HEK293 (cell line): ENCODE measurements at regions not wholly inside any gene's neighbourhood (a gene's known extent, or its start where the extent isn't known, plus 50 kb on each side); places are given as distances from the start of the nearest gene placed in this dataset.

Experiments
- CTCF ChIP-seq: fragments of 450-650 bp; formaldehyde crosslinking; IDR thresholded peaks from 2 replicates; pipeline ENCODE4 v1.5.1; 2016; ENCODE audit warnings: missing biosample characterization, missing genetic modification characterization
- HOXA7 ChIP-seq: sonication (generic); formaldehyde crosslinking; IDR thresholded peaks from 2 replicates; pipeline ENCODE4 v1.8.1; 2022; ENCODE audit warnings: missing genetic modification reagents, borderline replicate concordance
- SP7 ChIP-seq: fragments of 450-650 bp; formaldehyde crosslinking; IDR thresholded peaks from 2 replicates; pipeline ENCODE4 v1.5.1; 2016; ENCODE audit warnings: missing biosample characterization, missing genetic modification characterization
- ZBTB48 ChIP-seq: fragments of 450-650 bp; formaldehyde crosslinking; IDR thresholded peaks from 2 replicates; pipeline ENCODE4 v1.5.1; 2016; ENCODE audit warnings: missing biosample characterization, missing genetic modification characterization
- ZNF121 ChIP-seq: fragments of 450-650 bp; formaldehyde crosslinking; IDR thresholded peaks from 2 replicates; pipeline ENCODE4 v1.5.1; 2016; ENCODE audit warnings: missing biosample characterization, missing genetic modification characterization
- ZNF19 ChIP-seq: fragments of 450-650 bp; formaldehyde crosslinking; IDR thresholded peaks from 2 replicates; pipeline ENCODE4; 2016; ENCODE audit warnings: missing biosample characterization, missing genetic modification characterization, low read depth
- ZNF24 ChIP-seq: fragments of 450-650 bp; formaldehyde crosslinking; IDR thresholded peaks from 2 replicates; pipeline ENCODE4 v1.5.1; 2016; ENCODE audit warnings: missing biosample characterization, missing genetic modification characterization
- ZNF624 ChIP-seq: fragments of 450-650 bp; formaldehyde crosslinking; IDR thresholded peaks from 2 replicates; pipeline ENCODE4 v1.5.1; 2017; ENCODE audit warnings: missing biosample characterization, missing genetic modification characterization
- ZNF626 ChIP-seq: fragments of 450-650 bp; sonication (Bioruptor Pico); formaldehyde crosslinking; IDR thresholded peaks from 2 replicates; pipeline ENCODE4 v1.5.1; 2018; ENCODE audit warnings: missing biosample characterization, missing genetic modification characterization, inconsistent platforms
- ZNF658 ChIP-seq: fragments of 450-650 bp; formaldehyde crosslinking; IDR thresholded peaks from 2 replicates; pipeline ENCODE4; 2016; ENCODE audit warnings: missing biosample characterization, missing genetic modification characterization

DNA sequence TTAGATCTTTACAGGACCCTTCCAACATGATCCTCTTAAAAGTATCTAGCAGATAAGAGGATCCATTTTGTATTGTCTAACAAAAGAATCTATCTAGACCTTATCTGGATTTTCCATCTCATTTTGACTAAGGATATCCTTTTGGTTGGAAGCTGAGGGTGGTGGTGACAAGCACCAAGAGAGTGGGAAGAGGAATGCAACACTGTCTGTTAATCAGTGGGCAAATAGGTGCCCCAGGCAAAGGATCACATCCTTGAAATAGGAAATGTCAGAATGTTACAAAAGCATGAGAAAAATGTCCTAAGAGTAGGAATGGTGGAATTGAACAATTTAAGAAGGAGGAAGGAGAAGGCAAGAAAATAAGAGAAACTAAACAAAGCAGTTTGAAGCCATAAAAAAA lies 420.7 kb upstream of the CNTN3 start:
- TF ChIP-seq CTCF (tag by site-specific recombination) (no peak), HOXA7 (CRISPR knock-in tag) (no peak), ZNF19 (tag by site-specific recombination) (no peak), ZNF24 (tag by site-specific recombination) (no peak), SP7 (tag by site-specific recombination) (no peak), ZNF624 (tag by site-specific recombination) (no peak), ZBTB48 (tag by site-specific recombination) (no peak), ZNF626 (tag by site-specific recombination) (no peak), ZNF121 (tag by site-specific recombination) (no peak), ZNF658 (tag by site-specific recombination) (no peak)
